GM23338 (cell line): ENCODE measurements at regions not wholly inside any gene's neighbourhood (a gene's known extent, or its start where the extent isn't known, plus 50 kb on each side); places are given as distances from the start of the nearest gene placed in this dataset.

Experiments used
- ATAC-seq: fragments of 200-7000 bp; cut with Tn5 transposase; 3 replicates; pipeline ENCODE4 v1.9.1; 2020
- DNase-seq: peaks from one replicate; pipeline ENCODE4 v3.0.0-alpha.2; 2015; ENCODE audit warnings: low spot score
- H2AFZ ChIP-seq: fragments of 200-600 bp; sonication (generic); 2 replicates; pipeline ENCODE4 v1.8.0; 2016; ENCODE audit warnings: antibody characterized with exemption, mild to moderate bottlenecking, moderate library complexity
- H3F3A ChIP-seq: fragments of 200-600 bp; sonication (generic); replicated peaks from 2 replicates; pipeline ENCODE4 v1.8.0; 2017; ENCODE audit warnings: antibody characterized with exemption, mixed run types, low read depth
- H3K27ac ChIP-seq: fragments of 200-600 bp; sonication (generic); 2 replicates; pipeline ENCODE4 v1.6.1; 2016; ENCODE audit warnings: low read depth
- H3K27me3 ChIP-seq: fragments of 200-600 bp; sonication (generic); 2 replicates; pipeline ENCODE4 v1.8.0; 2016; ENCODE audit warnings: mild to moderate bottlenecking, mixed run types, moderate library complexity; ENCODE audit not compliant: insufficient read depth
- H3K36me3 ChIP-seq: fragments of 200-600 bp; sonication (generic); 2 replicates; pipeline ENCODE4 v1.8.0; 2016; ENCODE audit warnings: mild to moderate bottlenecking; ENCODE audit not compliant: insufficient read depth
- H3K4me1 ChIP-seq: fragments of 200-600 bp; sonication (generic); 2 replicates; pipeline ENCODE4 v1.8.0; 2016; ENCODE audit warnings: mild to moderate bottlenecking, moderate library complexity; ENCODE audit not compliant: insufficient read depth
- H3K4me2 ChIP-seq: fragments of 200-600 bp; sonication (generic); 2 replicates; pipeline ENCODE4 v1.7.1; 2017; ENCODE audit warnings: mixed run types
- H3K4me3 ChIP-seq: fragments of 200-600 bp; sonication (generic); 2 replicates; pipeline ENCODE4 v1.6.1; 2016; ENCODE audit warnings: mixed run types
- H3K79me2 ChIP-seq: fragments of 200-600 bp; sonication (generic); replicated peaks from 2 replicates; pipeline ENCODE4 v1.8.0; 2017; ENCODE audit warnings: mild to moderate bottlenecking; ENCODE audit not compliant: insufficient read depth
- H3K9me2 ChIP-seq: fragments of 200-600 bp; sonication (generic); 2 replicates; pipeline ENCODE4 v1.8.0; 2017; ENCODE audit not compliant: insufficient read depth
- H4K20me1 ChIP-seq: fragments of 200-600 bp; sonication (generic); replicated peaks from 2 replicates; pipeline ENCODE4 v1.8.0; 2017; ENCODE audit warnings: mild to moderate bottlenecking; ENCODE audit not compliant: insufficient read depth
- H3K27ac Mint-ChIP-seq: 2 replicates; pipeline ENCODE4 v1.8.0; 2020; ENCODE audit warnings: inconsistent platforms, mild to moderate bottlenecking, moderate library complexity, mixed read lengths
- H3K27me3 Mint-ChIP-seq: 3 replicates; pipeline ENCODE4 v1.8.0; 2022; ENCODE audit warnings: low read depth, mild to moderate bottlenecking, moderate library complexity, mixed read lengths, inconsistent platforms; ENCODE audit not compliant: insufficient read depth, poor library complexity
- H3K36me3 Mint-ChIP-seq: 3 replicates; pipeline ENCODE4 v1.8.0; 2021; ENCODE audit warnings: low read depth, mild to moderate bottlenecking, inconsistent platforms, moderate library complexity, mixed read lengths
- H3K4me1 Mint-ChIP-seq: 3 replicates; pipeline ENCODE4 v1.8.0; 2020; ENCODE audit warnings: mild to moderate bottlenecking, inconsistent platforms, mixed read lengths
- H3K4me3 Mint-ChIP-seq: 3 replicates; pipeline ENCODE4 v1.8.0; 2021; ENCODE audit warnings: moderate library complexity, mild to moderate bottlenecking, inconsistent platforms, mixed read lengths
- H3K9me3 Mint-ChIP-seq: 3 replicates; pipeline ENCODE4 v1.8.0; 2020; ENCODE audit warnings: moderate library complexity, mild to moderate bottlenecking, inconsistent platforms, mixed read lengths
- CREB1 ChIP-seq: fragments of 250-450 bp; sonication (Bioruptor Pico); IDR thresholded peaks from 2 replicates; pipeline ENCODE4 v1.5.0; 2020; ENCODE audit warnings: low read depth, mild to moderate bottlenecking, moderate library complexity
- EZH2 ChIP-seq: fragments of 200-600 bp; sonication (generic); IDR thresholded peaks from one replicate; pipeline ENCODE4 v1.8.0; 2017; ENCODE audit warnings: antibody characterized with exemption, mild to moderate bottlenecking, low read depth; ENCODE audit not compliant: unreplicated experiment
- EZH2phosphoT487 ChIP-seq: fragments of 200-600 bp; sonication (generic); IDR thresholded peaks from one replicate; pipeline ENCODE4 v1.8.1; 2018; ENCODE audit warnings: antibody characterized with exemption; ENCODE audit not compliant: unreplicated experiment
- JUNB ChIP-seq: IDR thresholded peaks from one replicate; pipeline ENCODE4 v1.6.1; 2016; ENCODE audit warnings: antibody characterized with exemption; ENCODE audit not compliant: unreplicated experiment
- NANOG ChIP-seq: IDR thresholded peaks from 2 replicates; pipeline ENCODE4 v1.6.1; 2016; ENCODE audit warnings: antibody characterized with exemption, borderline replicate concordance
- POLR2AphosphoS5 ChIP-seq: IDR thresholded peaks from 2 replicates; pipeline ENCODE4 v1.6.1; 2016; ENCODE audit warnings: antibody characterized with exemption, low read depth
- STAT1 ChIP-seq: IDR thresholded peaks from one replicate; pipeline ENCODE4 v1.6.1; 2016; ENCODE audit warnings: antibody characterized with exemption; ENCODE audit not compliant: unreplicated experiment
- ZNF114 ChIP-seq: fragments of 250-450 bp; sonication (Bioruptor Pico); IDR thresholded peaks from 2 replicates; pipeline ENCODE4 v1.5.0; 2020; ENCODE audit warnings: mild to moderate bottlenecking, moderate library complexity
- ZNF331 ChIP-seq: fragments of 250-450 bp; sonication (Bioruptor Pico); IDR thresholded peaks from 2 replicates; pipeline ENCODE4 v1.5.0; 2020; ENCODE audit warnings: low read depth, mild to moderate bottlenecking, moderate library complexity
- TF ChIP-seq, protein P1 (sequence below): IDR thresholded peaks from 2 replicates; pipeline ENCODE4 v1.6.1; 2016; ENCODE audit warnings: antibody characterized with exemption
- TF ChIP-seq, protein P2 (sequence below), 2 experiments: fragments of 200-600 bp in 1 of 2; sonication (generic) in 1 of 2; conservative IDR thresholded peaks; 2 replicates each; pipeline versions ENCODE4 v1.5.1 to v1.6.1; 2016 to 2017; ENCODE audit warnings: antibody characterized with exemption in 2 of 2, low read depth in 2 of 2, mild to moderate bottlenecking in 2 of 2, moderate library complexity in 1 of 2
- TF ChIP-seq, protein P3 (sequence below): fragments of 250-450 bp; sonication (Bioruptor Pico); IDR thresholded peaks from 2 replicates; pipeline ENCODE4 v1.5.0; 2020; ENCODE audit warnings: mild to moderate bottlenecking, moderate library complexity
- TF ChIP-seq, protein P4 (sequence below): IDR thresholded peaks from one replicate; pipeline ENCODE4 v1.6.1; 2018; ENCODE audit warnings: antibody characterized with exemption; ENCODE audit not compliant: unreplicated experiment

DNA sequence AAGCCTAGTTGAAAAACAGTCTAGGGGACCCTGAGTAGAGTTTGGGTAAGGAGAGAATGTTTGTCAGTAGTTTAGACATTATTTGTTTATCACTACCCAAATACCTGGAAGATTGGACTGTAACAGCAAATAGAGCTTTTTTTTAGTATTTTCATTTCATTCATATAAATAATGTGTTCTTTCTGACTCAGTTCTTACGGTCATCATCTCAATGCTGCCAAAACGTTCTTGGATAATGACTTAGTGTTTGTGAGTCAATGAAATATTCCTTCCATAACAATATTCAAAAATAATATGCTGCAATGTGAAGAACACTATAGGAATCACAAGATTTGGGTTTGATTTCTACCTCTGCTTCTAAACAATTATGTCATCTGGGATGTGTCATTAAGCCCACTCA is 400.0 kb upstream of the PKN2 start:
- no peaks in the 10 kb centered on the region for H3K4me1 Mint-ChIP-seq
- no peaks in the 10 kb centered on the region for H3K36me3 Mint-ChIP-seq

More for the DNA sequence above, 400.0 kb upstream of the PKN2 start:
- TF ChIP-seq POLR2AphosphoS5 (no peak), EZH2 (no peak), EZH2phosphoT487 (no peak), STAT1 (no peak), ZNF331 (no peak), ZNF114 (no peak), JUNB (no peak), CREB1 (CRISPR knock-in tag) (no peak), NANOG (no peak)
- TF ChIP-seq, protein P1, sequence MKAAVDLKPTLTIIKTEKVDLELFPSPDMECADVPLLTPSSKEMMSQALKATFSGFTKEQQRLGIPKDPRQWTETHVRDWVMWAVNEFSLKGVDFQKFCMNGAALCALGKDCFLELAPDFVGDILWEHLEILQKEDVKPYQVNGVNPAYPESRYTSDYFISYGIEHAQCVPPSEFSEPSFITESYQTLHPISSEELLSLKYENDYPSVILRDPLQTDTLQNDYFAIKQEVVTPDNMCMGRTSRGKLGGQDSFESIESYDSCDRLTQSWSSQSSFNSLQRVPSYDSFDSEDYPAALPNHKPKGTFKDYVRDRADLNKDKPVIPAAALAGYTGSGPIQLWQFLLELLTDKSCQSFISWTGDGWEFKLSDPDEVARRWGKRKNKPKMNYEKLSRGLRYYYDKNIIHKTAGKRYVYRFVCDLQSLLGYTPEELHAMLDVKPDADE = no peak
- TF ChIP-seq, protein P2, sequence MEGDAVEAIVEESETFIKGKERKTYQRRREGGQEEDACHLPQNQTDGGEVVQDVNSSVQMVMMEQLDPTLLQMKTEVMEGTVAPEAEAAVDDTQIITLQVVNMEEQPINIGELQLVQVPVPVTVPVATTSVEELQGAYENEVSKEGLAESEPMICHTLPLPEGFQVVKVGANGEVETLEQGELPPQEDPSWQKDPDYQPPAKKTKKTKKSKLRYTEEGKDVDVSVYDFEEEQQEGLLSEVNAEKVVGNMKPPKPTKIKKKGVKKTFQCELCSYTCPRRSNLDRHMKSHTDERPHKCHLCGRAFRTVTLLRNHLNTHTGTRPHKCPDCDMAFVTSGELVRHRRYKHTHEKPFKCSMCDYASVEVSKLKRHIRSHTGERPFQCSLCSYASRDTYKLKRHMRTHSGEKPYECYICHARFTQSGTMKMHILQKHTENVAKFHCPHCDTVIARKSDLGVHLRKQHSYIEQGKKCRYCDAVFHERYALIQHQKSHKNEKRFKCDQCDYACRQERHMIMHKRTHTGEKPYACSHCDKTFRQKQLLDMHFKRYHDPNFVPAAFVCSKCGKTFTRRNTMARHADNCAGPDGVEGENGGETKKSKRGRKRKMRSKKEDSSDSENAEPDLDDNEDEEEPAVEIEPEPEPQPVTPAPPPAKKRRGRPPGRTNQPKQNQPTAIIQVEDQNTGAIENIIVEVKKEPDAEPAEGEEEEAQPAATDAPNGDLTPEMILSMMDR (conservative IDR thresholded peaks at IDR 0.05; ENCODE audit: low read depth in 2 of 2) = no peak
- TF ChIP-seq, protein P3, sequence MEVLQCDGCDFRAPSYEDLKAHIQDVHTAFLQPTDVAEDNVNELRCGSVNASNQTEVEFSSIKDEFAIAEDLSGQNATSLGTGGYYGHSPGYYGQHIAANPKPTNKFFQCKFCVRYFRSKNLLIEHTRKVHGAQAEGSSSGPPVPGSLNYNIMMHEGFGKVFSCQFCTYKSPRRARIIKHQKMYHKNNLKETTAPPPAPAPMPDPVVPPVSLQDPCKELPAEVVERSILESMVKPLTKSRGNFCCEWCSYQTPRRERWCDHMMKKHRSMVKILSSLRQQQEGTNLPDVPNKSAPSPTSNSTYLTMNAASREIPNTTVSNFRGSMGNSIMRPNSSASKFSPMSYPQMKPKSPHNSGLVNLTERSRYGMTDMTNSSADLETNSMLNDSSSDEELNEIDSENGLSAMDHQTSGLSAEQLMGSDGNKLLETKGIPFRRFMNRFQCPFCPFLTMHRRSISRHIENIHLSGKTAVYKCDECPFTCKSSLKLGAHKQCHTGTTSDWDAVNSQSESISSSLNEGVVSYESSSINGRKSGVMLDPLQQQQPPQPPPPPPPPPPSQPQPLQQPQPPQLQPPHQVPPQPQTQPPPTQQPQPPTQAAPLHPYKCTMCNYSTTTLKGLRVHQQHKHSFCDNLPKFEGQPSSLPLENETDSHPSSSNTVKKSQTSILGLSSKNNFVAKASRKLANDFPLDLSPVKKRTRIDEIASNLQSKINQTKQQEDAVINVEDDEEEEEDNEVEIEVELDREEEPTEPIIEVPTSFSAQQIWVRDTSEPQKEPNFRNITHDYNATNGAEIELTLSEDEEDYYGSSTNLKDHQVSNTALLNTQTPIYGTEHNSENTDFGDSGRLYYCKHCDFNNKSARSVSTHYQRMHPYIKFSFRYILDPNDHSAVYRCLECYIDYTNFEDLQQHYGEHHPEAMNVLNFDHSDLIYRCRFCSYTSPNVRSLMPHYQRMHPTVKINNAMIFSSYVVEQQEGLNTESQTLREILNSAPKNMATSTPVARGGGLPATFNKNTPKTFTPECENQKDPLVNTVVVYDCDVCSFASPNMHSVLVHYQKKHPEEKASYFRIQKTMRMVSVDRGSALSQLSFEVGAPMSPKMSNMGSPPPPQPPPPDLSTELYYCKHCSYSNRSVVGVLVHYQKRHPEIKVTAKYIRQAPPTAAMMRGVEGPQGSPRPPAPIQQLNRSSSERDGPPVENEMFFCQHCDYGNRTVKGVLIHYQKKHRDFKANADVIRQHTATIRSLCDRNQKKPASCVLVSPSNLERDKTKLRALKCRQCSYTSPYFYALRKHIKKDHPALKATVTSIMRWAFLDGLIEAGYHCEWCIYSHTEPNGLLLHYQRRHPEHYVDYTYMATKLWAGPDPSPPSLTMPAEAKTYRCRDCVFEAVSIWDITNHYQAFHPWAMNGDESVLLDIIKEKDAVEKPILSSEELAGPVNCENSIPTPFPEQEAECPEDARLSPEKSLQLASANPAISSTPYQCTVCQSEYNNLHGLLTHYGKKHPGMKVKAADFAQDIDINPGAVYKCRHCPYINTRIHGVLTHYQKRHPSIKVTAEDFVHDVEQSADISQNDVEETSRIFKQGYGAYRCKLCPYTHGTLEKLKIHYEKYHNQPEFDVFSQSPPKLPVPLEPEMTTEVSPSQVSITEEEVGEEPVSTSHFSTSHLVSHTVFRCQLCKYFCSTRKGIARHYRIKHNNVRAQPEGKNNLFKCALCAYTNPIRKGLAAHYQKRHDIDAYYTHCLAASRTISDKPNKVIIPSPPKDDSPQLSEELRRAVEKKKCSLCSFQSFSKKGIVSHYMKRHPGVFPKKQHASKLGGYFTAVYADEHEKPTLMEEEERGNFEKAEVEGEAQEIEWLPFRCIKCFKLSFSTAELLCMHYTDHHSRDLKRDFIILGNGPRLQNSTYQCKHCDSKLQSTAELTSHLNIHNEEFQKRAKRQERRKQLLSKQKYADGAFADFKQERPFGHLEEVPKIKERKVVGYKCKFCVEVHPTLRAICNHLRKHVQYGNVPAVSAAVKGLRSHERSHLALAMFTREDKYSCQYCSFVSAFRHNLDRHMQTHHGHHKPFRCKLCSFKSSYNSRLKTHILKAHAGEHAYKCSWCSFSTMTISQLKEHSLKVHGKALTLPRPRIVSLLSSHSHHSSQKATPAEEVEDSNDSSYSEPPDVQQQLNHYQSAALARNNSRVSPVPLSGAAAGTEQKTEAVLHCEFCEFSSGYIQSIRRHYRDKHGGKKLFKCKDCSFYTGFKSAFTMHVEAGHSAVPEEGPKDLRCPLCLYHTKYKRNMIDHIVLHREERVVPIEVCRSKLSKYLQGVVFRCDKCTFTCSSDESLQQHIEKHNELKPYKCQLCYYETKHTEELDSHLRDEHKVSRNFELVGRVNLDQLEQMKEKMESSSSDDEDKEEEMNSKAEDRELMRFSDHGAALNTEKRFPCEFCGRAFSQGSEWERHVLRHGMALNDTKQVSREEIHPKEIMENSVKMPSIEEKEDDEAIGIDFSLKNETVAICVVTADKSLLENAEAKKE = no peak
- TF ChIP-seq, protein P4, sequence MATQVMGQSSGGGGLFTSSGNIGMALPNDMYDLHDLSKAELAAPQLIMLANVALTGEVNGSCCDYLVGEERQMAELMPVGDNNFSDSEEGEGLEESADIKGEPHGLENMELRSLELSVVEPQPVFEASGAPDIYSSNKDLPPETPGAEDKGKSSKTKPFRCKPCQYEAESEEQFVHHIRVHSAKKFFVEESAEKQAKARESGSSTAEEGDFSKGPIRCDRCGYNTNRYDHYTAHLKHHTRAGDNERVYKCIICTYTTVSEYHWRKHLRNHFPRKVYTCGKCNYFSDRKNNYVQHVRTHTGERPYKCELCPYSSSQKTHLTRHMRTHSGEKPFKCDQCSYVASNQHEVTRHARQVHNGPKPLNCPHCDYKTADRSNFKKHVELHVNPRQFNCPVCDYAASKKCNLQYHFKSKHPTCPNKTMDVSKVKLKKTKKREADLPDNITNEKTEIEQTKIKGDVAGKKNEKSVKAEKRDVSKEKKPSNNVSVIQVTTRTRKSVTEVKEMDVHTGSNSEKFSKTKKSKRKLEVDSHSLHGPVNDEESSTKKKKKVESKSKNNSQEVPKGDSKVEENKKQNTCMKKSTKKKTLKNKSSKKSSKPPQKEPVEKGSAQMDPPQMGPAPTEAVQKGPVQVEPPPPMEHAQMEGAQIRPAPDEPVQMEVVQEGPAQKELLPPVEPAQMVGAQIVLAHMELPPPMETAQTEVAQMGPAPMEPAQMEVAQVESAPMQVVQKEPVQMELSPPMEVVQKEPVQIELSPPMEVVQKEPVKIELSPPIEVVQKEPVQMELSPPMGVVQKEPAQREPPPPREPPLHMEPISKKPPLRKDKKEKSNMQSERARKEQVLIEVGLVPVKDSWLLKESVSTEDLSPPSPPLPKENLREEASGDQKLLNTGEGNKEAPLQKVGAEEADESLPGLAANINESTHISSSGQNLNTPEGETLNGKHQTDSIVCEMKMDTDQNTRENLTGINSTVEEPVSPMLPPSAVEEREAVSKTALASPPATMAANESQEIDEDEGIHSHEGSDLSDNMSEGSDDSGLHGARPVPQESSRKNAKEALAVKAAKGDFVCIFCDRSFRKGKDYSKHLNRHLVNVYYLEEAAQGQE = no peak
- Histone ChIP-seq H3K9me2 (peaks cover 5% of the 10 kb centered on the region; the same call in 1 of the 2 replicates), H3K4me3 (no peak overlapping the region), H3K36me3 (no peaks in the 10 kb centered on the region), H3F3A (no peaks in the 10 kb centered on the region), H3K27me3 (no peaks in the 10 kb centered on the region), H3K79me2 (no peaks in the 10 kb centered on the region), H3K4me1 (no peaks in the 10 kb centered on the region), H2AFZ (no peak overlapping the region), H3K27ac (no peak overlapping the region), H3K4me2 (no peak overlapping the region), H4K20me1 (no peaks in the 10 kb centered on the region)
- peaks cover 5% of the 10 kb centered on the region for H3K9me3 Mint-ChIP-seq
- H3K27ac Mint-ChIP-seq = no peak overlapping the region
- no peak overlapping the region for H3K4me3 Mint-ChIP-seq
- no peak for DNase-seq
- H3K27me3 Mint-ChIP-seq = no peaks in the 10 kb centered on the region
- ATAC-seq = no peak
